ENCODE measurements at regions not wholly inside any gene's neighbourhood (a gene's known extent, or its start where the extent isn't known, plus 50 kb on each side); places are given as distances from the start of the nearest gene placed in this dataset.

DNA sequence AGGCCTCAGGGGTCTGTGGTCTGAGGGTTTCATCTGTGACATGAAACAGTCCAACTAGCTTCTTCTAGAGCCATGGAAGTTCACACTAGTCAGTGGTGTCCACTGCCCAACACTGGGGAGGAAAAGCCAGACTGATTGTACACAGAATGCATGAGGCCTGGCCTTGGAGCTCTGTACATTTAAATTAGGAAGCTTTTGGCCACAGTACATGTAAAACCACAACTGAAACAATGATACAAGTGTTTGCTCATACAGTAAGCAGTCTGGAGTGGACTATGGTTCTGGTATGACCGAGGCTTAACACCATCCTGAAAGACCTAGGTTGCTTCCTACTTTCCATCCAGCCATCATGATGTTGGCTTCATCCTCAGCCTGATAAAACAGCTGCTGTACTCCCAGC lies 73.8 kb upstream of the SESN3 start:
- CTCF ChIA-PET: interaction anchor here (1.1 to 3.2 kb wide), 4 partner anchors 8 to 400 kb away, joined by 3 to 18 read pairs (median 12); no protein-coding TSS in a partner anchor
- intact Hi-C loops (cut with micrococcal nuclease): no loop called here

DNA sequence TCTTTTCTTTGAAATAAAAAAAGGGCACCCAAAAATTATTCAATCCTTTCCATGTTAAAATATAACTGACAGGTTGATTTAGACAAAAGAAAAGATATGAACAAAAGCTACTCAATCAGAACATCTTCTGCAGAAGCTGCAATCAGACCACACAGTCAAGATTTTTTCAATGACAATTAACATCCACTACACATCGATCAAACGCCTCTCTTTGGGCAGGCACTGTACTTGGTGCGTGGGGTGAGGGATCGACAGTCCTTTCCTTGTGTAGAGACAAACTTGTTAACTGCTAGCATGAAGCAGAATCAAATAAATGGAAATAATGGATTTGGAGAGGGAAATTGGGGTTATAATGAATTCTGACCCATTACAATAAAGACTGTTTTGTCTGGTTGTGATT lies 71.2 kb upstream of the SESN3 start:
- ChIA-PET CTCF (no interaction called here), POLR2A (no interaction called here)
- ATAC-seq (ENCODE audit: low read depth) (no peak), DNase-seq (no peak)
- Histone ChIP-seq H3K9me3 (ENCODE audit: control extremely low read depth in 1 of 3, control insufficient read depth in 2 of 3, insufficient read depth in 1 of 3, low read length in 2 of 3) (no peaks in the 10 kb centered on the region), H3K79me2 (ENCODE audit: control insufficient read depth, insufficient read depth, low read length) (no peaks in the 10 kb centered on the region), H3K36me3 (replicated peaks in 1 of 2; ENCODE audit: control extremely low read depth in 1 of 2, control insufficient read depth in 1 of 2, extremely low read depth in 1 of 2, insufficient read depth in 2 of 2, low read length in 1 of 2) (no peaks in the 10 kb centered on the region), H3K9ac (ENCODE audit: low read length) (no peak overlapping the region), H2AFZ (ENCODE audit: insufficient read depth, low read depth, low read length, poor library complexity, severe bottlenecking) (no peak overlapping the region), H4K20me1 (ENCODE audit: control insufficient read depth, insufficient read depth, low read length, poor library complexity, severe bottlenecking) (no peaks in the 10 kb centered on the region), H3K4me3 (ENCODE audit: control extremely low read depth in 1 of 5, extremely low read depth in 1 of 5, insufficient read depth in 1 of 5, low read depth in 2 of 5, low read length in 4 of 5) (no peak overlapping the region), H3K4me2 (replicated peaks; ENCODE audit: low read depth, low read length, poor library complexity, severe bottlenecking) (no peak overlapping the region), H3K27ac (ENCODE audit: low read length in 2 of 2) (no peak overlapping the region), H3K27me3 (replicated peaks in 1 of 4; ENCODE audit: control extremely low read depth in 1 of 4, control insufficient read depth in 3 of 4, insufficient read depth in 4 of 4, low read length in 3 of 4) (no peaks in the 10 kb centered on the region), H3K4me1 (ENCODE audit: control insufficient read depth in 2 of 2, insufficient read depth in 2 of 2, low read length in 2 of 2) (peaks cover 19 to 21% of the 10 kb centered on the region in 2 donors)
- intact Hi-C loops (cut with micrococcal nuclease): no loop called here
- 100% methylated on average over 4 of the region's 4 CpGs for WGBS (ENCODE audit: insufficient coverage)
- TF ChIP-seq EZH2 (IDR thresholded peaks at IDR 0.05; ENCODE audit: borderline replicate concordance, insufficient read depth, low read depth, low read length, poor library complexity, severe bottlenecking) (no peak), CTCF (IDR thresholded peaks at IDR 0.05) (no peak)
- H3K4me1 Mint-ChIP-seq: peaks cover 29% of the 10 kb centered on the region
- no peak overlapping the region for H3K4me3 Mint-ChIP-seq
- no peak overlapping the region for H3K27ac Mint-ChIP-seq
- no peaks in the 10 kb centered on the region for H3K9me3 Mint-ChIP-seq (ENCODE audit: insufficient read depth)
- H3K27me3 Mint-ChIP-seq: no peaks in the 10 kb centered on the region

More for the DNA sequence above, 73.8 kb upstream of the SESN3 start:
- DNase-seq (no peak), ATAC-seq (ENCODE audit: low read depth) (no peak)
- no peak overlapping the region for H3K9ac ChIP-seq (ENCODE audit: low read length)
- H3K4me1 Mint-ChIP-seq: peaks cover 32% of the 10 kb centered on the region
- POLR2A ChIA-PET: interaction anchor here (3.1 kb wide), 1 partner anchor 8 kb away, joined by 9 read pairs; no protein-coding TSS in a partner anchor
- H2AFZ ChIP-seq (ENCODE audit: insufficient read depth, low read depth, low read length, poor library complexity, severe bottlenecking): no peak overlapping the region
- H3K9me3 ChIP-seq (ENCODE audit: control extremely low read depth in 1 of 3, control insufficient read depth in 2 of 3, insufficient read depth in 1 of 3, low read length in 2 of 3): no peaks in the 10 kb centered on the region
- H3K36me3 ChIP-seq (replicated peaks in 1 of 2; ENCODE audit: control extremely low read depth in 1 of 2, control insufficient read depth in 1 of 2, extremely low read depth in 1 of 2, insufficient read depth in 2 of 2, low read length in 1 of 2): no peaks in the 10 kb centered on the region
- no peaks in the 10 kb centered on the region for H3K27me3 ChIP-seq (replicated peaks in 1 of 4; ENCODE audit: control extremely low read depth in 1 of 4, control insufficient read depth in 3 of 4, insufficient read depth in 4 of 4, low read length in 3 of 4)
- no peak overlapping the region for H3K27ac Mint-ChIP-seq
- H4K20me1 ChIP-seq (ENCODE audit: control insufficient read depth, insufficient read depth, low read length, poor library complexity, severe bottlenecking): no peaks in the 10 kb centered on the region
- H3K27me3 Mint-ChIP-seq: no peaks in the 10 kb centered on the region
- no CpG with 5 or more reads among the region's 1 CpG for WGBS (ENCODE audit: insufficient coverage)
- H3K4me1 ChIP-seq (ENCODE audit: control insufficient read depth in 2 of 2, insufficient read depth in 2 of 2, low read length in 2 of 2): peaks cover 22 to 23% of the 10 kb centered on the region in 2 donors
- no peak overlapping the region for H3K4me3 Mint-ChIP-seq
- TF ChIP-seq CTCF (IDR thresholded peaks at IDR 0.05) (no peak), EZH2 (IDR thresholded peaks at IDR 0.05; ENCODE audit: borderline replicate concordance, insufficient read depth, low read depth, low read length, poor library complexity, severe bottlenecking) (no peak)
- H3K9me3 Mint-ChIP-seq (ENCODE audit: insufficient read depth): no peaks in the 10 kb centered on the region
- H3K79me2 ChIP-seq (ENCODE audit: control insufficient read depth, insufficient read depth, low read length): no peaks in the 10 kb centered on the region
- H3K4me3 ChIP-seq (ENCODE audit: control extremely low read depth in 1 of 5, extremely low read depth in 1 of 5, insufficient read depth in 1 of 5, low read depth in 2 of 5, low read length in 4 of 5): no peak overlapping the region
- H3K27ac ChIP-seq (ENCODE audit: low read length in 2 of 2): no peak overlapping the region
- no peak overlapping the region for H3K4me2 ChIP-seq (replicated peaks; ENCODE audit: low read depth, low read length, poor library complexity, severe bottlenecking)

Data from B cell (primary cell).